Liver (tissue), 8 donors: ENCODE measurements at regions not wholly inside any gene's neighbourhood (a gene's known extent, or its start where the extent isn't known, plus 50 kb on each side); places are given as distances from the start of the nearest gene placed in this dataset.

Source experiments
- DNase-seq: peaks from one replicate; pipeline ENCODE4 v3.0.0-alpha.2; 2017; ENCODE audit warnings: low spot score
- H3K27ac ChIP-seq, 2 donors: one replicate each; pipeline ENCODE4 v1.7.0; 2013; ENCODE audit warnings: inconsistent platforms in 2 of 2, low read length in 2 of 2, control low read depth in 1 of 2, low read depth in 1 of 2, mild to moderate bottlenecking in 1 of 2
- H3K27me3 ChIP-seq, 4 donors: one replicate each; pipeline versions ENCODE4 v1.6.1 to v1.7.0; 2013; ENCODE audit warnings: low read length in 3 of 4, inconsistent platforms in 1 of 4, mild to moderate bottlenecking in 1 of 4, moderate library complexity in 1 of 4; ENCODE audit not compliant: control insufficient read depth in 4 of 4, insufficient read depth in 4 of 4
- H3K36me3 ChIP-seq, 4 donors: one replicate each; pipeline versions ENCODE4 v1.6.1 to v1.7.0; 2013; ENCODE audit warnings: low read length in 3 of 4, mild to moderate bottlenecking in 3 of 4, low read depth in 1 of 4, moderate library complexity in 1 of 4; ENCODE audit not compliant: control insufficient read depth in 4 of 4, insufficient read depth in 3 of 4
- H3K4me1 ChIP-seq, 4 donors: one replicate each; pipeline versions ENCODE4 v1.6.1 to v1.7.0; 2013; ENCODE audit warnings: low read length in 3 of 4, mild to moderate bottlenecking in 3 of 4, moderate library complexity in 1 of 4; ENCODE audit not compliant: control insufficient read depth in 4 of 4, insufficient read depth in 4 of 4
- H3K4me3 ChIP-seq, 3 donors: one replicate each; pipeline versions ENCODE4 v1.6.1 to v1.7.0; 2013; ENCODE audit warnings: low read length in 3 of 3, control low read depth in 1 of 3, low read depth in 1 of 3, mild to moderate bottlenecking in 1 of 3
- H3K9ac ChIP-seq, 2 donors: one replicate each; pipeline ENCODE4 v1.7.0; 2013; ENCODE audit warnings: low read length in 2 of 2, mild to moderate bottlenecking in 2 of 2, moderate library complexity in 2 of 2, control low read depth in 1 of 2, low read depth in 1 of 2
- H3K9me3 ChIP-seq, 4 donors: one replicate each; pipeline versions ENCODE4 v1.6.1 to v1.7.0; 2013; ENCODE audit warnings: low read length in 3 of 4; ENCODE audit not compliant: control insufficient read depth in 4 of 4
- EGR1 ChIP-seq, 2 donors: IDR thresholded peaks; 2 replicates each; pipeline ENCODE4 v1.6.1; 2016 to 2018; ENCODE audit warnings: antibody characterized with exemption in 2 of 2, low read depth in 2 of 2
- FOXA1 ChIP-seq: IDR thresholded peaks from 2 replicates; pipeline ENCODE4 v1.6.1; 2016; ENCODE audit warnings: antibody characterized with exemption
- FOXA2 ChIP-seq: IDR thresholded peaks from 2 replicates; pipeline ENCODE4 v1.6.1; 2016; ENCODE audit warnings: antibody characterized with exemption
- GABPA ChIP-seq, 2 donors: IDR thresholded peaks in 1 of 2; conservative IDR thresholded peaks in 1 of 2; 2 replicates each; pipeline ENCODE4 v1.6.1; 2016; ENCODE audit warnings: antibody characterized with exemption in 2 of 2, mild to moderate bottlenecking in 1 of 2, moderate library complexity in 1 of 2
- HNF4A ChIP-seq, 2 donors: conservative IDR thresholded peaks; 2 replicates each; pipeline ENCODE4 v1.6.1; 2016; ENCODE audit warnings: antibody characterized with exemption in 2 of 2, mild to moderate bottlenecking in 2 of 2
- HNF4G ChIP-seq: IDR thresholded peaks from 2 replicates; pipeline ENCODE4 v1.6.1; 2016; ENCODE audit warnings: antibody characterized with exemption
- JUND ChIP-seq, 2 donors: IDR thresholded peaks; 2 replicates each; pipeline ENCODE4 v1.6.1; 2016; ENCODE audit warnings: antibody characterized with exemption in 2 of 2
- NR2F2 ChIP-seq: IDR thresholded peaks from 2 replicates; pipeline ENCODE4 v1.6.1; 2016; ENCODE audit warnings: antibody characterized with exemption
- RAD21 ChIP-seq, 2 donors: IDR thresholded peaks; 2 replicates each; pipeline ENCODE4 v1.6.1; 2016; ENCODE audit warnings: antibody characterized with exemption in 2 of 2, mild to moderate bottlenecking in 2 of 2
- RXRA ChIP-seq, 2 donors: IDR thresholded peaks; 2 replicates each; pipeline ENCODE4 v1.6.1; 2017 to 2018; ENCODE audit warnings: antibody characterized with exemption in 2 of 2, mild to moderate bottlenecking in 1 of 2
- SP1 ChIP-seq: IDR thresholded peaks from 2 replicates; pipeline ENCODE4 v1.6.1; 2018; ENCODE audit warnings: antibody characterized with exemption, mild to moderate bottlenecking
- YY1 ChIP-seq: IDR thresholded peaks from 2 replicates; pipeline ENCODE4 v1.6.1; 2016; ENCODE audit warnings: antibody characterized with exemption, mild to moderate bottlenecking
- WGBS: extraction: QIAGEN DNeasy Blood & Tissue Kit; methylation state at CpG from one replicate; pipeline ENCODE4 v1.1.7; 2013; 5-methylcytosine and 5-hydroxymethylcytosine counted together
- TF ChIP-seq, protein P1 (sequence below): fragments of 150-350 bp; IDR thresholded peaks from 2 replicates; pipeline ENCODE4 v1.5.1; 2017; ENCODE audit warnings: improper control_type of control experiment, low read depth, low read length; ENCODE audit not compliant: missing input control
- TF ChIP-seq, protein P2 (sequence below): IDR thresholded peaks from 2 replicates; pipeline ENCODE4 v1.6.1; 2016; ENCODE audit warnings: antibody characterized with exemption
- TF ChIP-seq, protein P3 (sequence below): IDR thresholded peaks from 2 replicates; pipeline ENCODE4 v1.6.1; 2016; ENCODE audit warnings: antibody characterized with exemption
- donor health status: healthy.
- donor health status: healthy.
- donor health status: healthy.
- donor health status: healthy.
- donor health status: healthy.

- TF ChIP-seq, protein P1, sequence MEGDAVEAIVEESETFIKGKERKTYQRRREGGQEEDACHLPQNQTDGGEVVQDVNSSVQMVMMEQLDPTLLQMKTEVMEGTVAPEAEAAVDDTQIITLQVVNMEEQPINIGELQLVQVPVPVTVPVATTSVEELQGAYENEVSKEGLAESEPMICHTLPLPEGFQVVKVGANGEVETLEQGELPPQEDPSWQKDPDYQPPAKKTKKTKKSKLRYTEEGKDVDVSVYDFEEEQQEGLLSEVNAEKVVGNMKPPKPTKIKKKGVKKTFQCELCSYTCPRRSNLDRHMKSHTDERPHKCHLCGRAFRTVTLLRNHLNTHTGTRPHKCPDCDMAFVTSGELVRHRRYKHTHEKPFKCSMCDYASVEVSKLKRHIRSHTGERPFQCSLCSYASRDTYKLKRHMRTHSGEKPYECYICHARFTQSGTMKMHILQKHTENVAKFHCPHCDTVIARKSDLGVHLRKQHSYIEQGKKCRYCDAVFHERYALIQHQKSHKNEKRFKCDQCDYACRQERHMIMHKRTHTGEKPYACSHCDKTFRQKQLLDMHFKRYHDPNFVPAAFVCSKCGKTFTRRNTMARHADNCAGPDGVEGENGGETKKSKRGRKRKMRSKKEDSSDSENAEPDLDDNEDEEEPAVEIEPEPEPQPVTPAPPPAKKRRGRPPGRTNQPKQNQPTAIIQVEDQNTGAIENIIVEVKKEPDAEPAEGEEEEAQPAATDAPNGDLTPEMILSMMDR = no peak
- no peak for TF ChIP-seq FOXA1
Measured at GRCh38 chr14:26888592-26888991, 290.8 kb upstream of the NOVA1 start (continued).

DNA sequence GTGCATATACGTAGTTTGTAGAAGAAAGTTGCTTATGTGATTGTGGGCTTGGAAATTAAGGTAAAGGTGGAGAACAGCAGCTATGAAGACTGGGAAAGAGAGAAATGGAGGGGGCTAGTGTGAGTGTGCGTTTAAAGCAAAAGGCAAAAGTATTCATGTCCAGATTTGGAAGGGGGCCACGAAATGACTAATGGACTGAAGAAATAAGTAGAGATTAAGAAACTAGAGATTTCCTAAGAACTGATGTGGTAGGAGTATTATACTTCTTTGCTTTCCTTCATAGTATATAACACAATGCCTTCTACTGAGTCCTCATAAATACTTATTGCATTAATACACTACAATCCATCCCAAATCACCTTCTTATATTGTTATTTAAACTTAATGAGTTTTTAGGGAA is 298.6 kb upstream of the NOVA1 start:
- H3K4me3 ChIP-seq = no peak overlapping the region
- H3K27ac ChIP-seq = no peak overlapping the region
- TF ChIP-seq JUND (IDR thresholded peaks at IDR 0.05) (no peak), GABPA (IDR thresholded peaks at IDR 0.05 in 1 of 2, conservative IDR thresholded peaks at IDR 0.05 in 1 of 2) (no peak), SP1 (no peak), RAD21 (IDR thresholded peaks at IDR 0.05) (no peak)
- TF ChIP-seq, protein P2, sequence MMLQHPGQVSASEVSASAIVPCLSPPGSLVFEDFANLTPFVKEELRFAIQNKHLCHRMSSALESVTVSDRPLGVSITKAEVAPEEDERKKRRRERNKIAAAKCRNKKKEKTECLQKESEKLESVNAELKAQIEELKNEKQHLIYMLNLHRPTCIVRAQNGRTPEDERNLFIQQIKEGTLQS = no peak
- TF ChIP-seq, protein P3, sequence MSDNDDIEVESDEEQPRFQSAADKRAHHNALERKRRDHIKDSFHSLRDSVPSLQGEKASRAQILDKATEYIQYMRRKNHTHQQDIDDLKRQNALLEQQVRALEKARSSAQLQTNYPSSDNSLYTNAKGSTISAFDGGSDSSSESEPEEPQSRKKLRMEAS = no peak
- no peaks in the 10 kb centered on the region for H3K27me3 ChIP-seq
- no peak for DNase-seq
- WGBS = 72% methylated on average over 3 of the region's 3 CpGs
- H3K9ac ChIP-seq = no peak overlapping the region
- H3K9me3 ChIP-seq = no peaks in the 10 kb centered on the region
- no peaks in the 10 kb centered on the region for H3K4me1 ChIP-seq
- H3K36me3 ChIP-seq = no peaks in the 10 kb centered on the region

DNA sequence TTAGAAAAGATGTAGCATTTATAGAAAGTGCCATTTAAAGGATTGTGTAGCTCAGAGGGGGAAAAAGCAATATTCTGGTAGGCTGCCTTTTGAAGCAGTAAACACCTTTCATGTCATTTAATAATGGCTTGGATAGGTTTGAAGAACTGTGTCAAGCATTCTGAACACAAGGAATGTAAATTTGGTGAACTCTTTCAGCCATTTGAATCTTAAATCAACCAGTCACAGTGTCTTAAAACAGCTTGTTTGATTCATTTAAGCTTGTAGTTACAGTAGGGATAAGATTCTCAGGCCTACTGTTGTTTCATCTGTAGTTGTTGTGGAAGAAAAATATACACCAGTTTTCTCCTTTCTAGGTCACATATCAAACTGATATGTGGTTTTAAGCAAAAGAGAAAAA is 299.4 kb upstream of the NOVA1 start:
- Histone ChIP-seq H3K9me3 (no peaks in the 10 kb centered on the region), H3K9ac (no peak overlapping the region), H3K27ac (no peak overlapping the region), H3K36me3 (no peaks in the 10 kb centered on the region), H3K27me3 (no peaks in the 10 kb centered on the region), H3K4me1 (no peaks in the 10 kb centered on the region), H3K4me3 (no peak overlapping the region)
- DNase-seq = no peak
- no peak for TF ChIP-seq HNF4G
- no peak for TF ChIP-seq SP1
- no peak for TF ChIP-seq RXRA (IDR thresholded peaks at IDR 0.05)
- no peak for TF ChIP-seq HNF4A (conservative IDR thresholded peaks at IDR 0.05)
- no peak for TF ChIP-seq EGR1 (IDR thresholded peaks at IDR 0.05; ENCODE audit: low read depth in 2 of 2)
- no peak for TF ChIP-seq RAD21 (IDR thresholded peaks at IDR 0.05)
- no peak for TF ChIP-seq JUND (IDR thresholded peaks at IDR 0.05)
- TF ChIP-seq YY1 = no peak
- TF ChIP-seq, protein P2 = no peak
- TF ChIP-seq NR2F2 = no peak
- TF ChIP-seq, protein P1 = no peak
- TF ChIP-seq, protein P3 = no peak
- no peak for TF ChIP-seq FOXA2
